AG04450 (cell line): ENCODE measurements at regions not wholly inside any gene's neighbourhood (a gene's known extent, or its start where the extent isn't known, plus 50 kb on each side); places are given as distances from the start of the nearest gene placed in this dataset.

Experiments
- CTCF ChIA-PET: fragments of 300-600, 350-600 bp; formaldehyde crosslinking; extraction: SDS; loops from one replicate; lab custom pipeline; 2022; ENCODE audit warnings: antibody characterized with exemption, inconsistent platforms; lab: Charles Lee
- POLR2A ChIA-PET: fragments of 350-600 bp; formaldehyde crosslinking; extraction: SDS; loops from one replicate; lab custom pipeline; 2021; ENCODE audit warnings: antibody characterized with exemption, inconsistent platforms; lab: Yijun Ruan, JAX
- DNase-seq: peaks from one replicate; pipeline ENCODE4 v3.0.0-alpha.2; 2011; ENCODE audit warnings: low read depth, low spot score
- H3K27ac ChIP-seq: one replicate; pipeline ENCODE4 v1.5.1; 2012; ENCODE audit warnings: low read depth, low read length, control low read depth
- H3K27me3 ChIP-seq: one replicate; pipeline ENCODE4 v1.6.0; 2012; ENCODE audit warnings: low read length; ENCODE audit not compliant: control insufficient read depth, insufficient read depth
- H3K4me3 ChIP-seq: 2 replicates; pipeline ENCODE4 v1.5.1; 2011; ENCODE audit warnings: mild to moderate bottlenecking, low read depth, low read length, control low read depth
- H3K9me3 ChIP-seq: 2 replicates; pipeline ENCODE4 v1.5.1; 2012; ENCODE audit warnings: low read length; ENCODE audit not compliant: control insufficient read depth, insufficient read depth
- TF ChIP-seq, protein P1 (sequence below): IDR thresholded peaks from 2 replicates; pipeline ENCODE4 v1.5.1; 2011; ENCODE audit warnings: low read depth, low read length, control low read depth, inconsistent platforms

- no peak overlapping the region for H3K27ac ChIP-seq
- H3K27me3 ChIP-seq, result no peaks in the 10 kb centered on the region
- no peak overlapping the region for H3K4me3 ChIP-seq
- DNase-seq, result no peak
- ChIA-PET CTCF (interaction anchor here (0.7 to 1.2 kb wide), 3 partner anchors 9 to 31 kb away, joined by 3 to 5 read pairs (median 4); no protein-coding TSS in a partner anchor), POLR2A (interaction anchor here (0.6 kb wide), 1 partner anchor 27 kb away, joined by 4 read pairs; no protein-coding TSS in a partner anchor)
- no peaks in the 10 kb centered on the region for H3K9me3 ChIP-seq
- TF ChIP-seq, protein P1, sequence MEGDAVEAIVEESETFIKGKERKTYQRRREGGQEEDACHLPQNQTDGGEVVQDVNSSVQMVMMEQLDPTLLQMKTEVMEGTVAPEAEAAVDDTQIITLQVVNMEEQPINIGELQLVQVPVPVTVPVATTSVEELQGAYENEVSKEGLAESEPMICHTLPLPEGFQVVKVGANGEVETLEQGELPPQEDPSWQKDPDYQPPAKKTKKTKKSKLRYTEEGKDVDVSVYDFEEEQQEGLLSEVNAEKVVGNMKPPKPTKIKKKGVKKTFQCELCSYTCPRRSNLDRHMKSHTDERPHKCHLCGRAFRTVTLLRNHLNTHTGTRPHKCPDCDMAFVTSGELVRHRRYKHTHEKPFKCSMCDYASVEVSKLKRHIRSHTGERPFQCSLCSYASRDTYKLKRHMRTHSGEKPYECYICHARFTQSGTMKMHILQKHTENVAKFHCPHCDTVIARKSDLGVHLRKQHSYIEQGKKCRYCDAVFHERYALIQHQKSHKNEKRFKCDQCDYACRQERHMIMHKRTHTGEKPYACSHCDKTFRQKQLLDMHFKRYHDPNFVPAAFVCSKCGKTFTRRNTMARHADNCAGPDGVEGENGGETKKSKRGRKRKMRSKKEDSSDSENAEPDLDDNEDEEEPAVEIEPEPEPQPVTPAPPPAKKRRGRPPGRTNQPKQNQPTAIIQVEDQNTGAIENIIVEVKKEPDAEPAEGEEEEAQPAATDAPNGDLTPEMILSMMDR, result no peak
Observed at GRCh38 chr4:31081366-31081765, 361.2 kb downstream of the PCDH7 start.

DNA sequence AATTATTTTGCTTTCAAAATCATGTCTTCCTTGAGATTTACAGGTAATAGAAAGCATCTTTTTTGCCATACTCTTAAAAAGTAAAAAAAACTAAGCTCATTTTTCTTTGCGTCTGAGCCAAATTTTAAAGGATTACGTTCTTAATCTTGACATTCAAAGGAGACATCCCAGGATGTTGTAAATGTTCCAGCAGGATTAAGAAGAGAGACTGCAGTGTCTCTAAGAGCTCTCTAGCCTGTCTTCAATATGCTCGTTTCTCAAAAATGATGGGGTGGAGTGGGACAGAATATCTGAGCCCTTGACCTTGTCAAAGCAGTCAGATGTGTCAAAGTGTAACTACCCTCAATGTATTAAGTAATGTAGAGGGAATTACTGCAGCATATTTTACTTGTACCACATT is 363.3 kb downstream of the PCDH7 start:
- Histone ChIP-seq H3K4me3 (no peak overlapping the region), H3K9me3 (no peaks in the 10 kb centered on the region), H3K27me3 (no peaks in the 10 kb centered on the region), H3K27ac (no peak overlapping the region)
- TF ChIP-seq, protein P1, result no peak
- DNase-seq, result no peak
- POLR2A ChIA-PET, result no interaction called here
- CTCF ChIA-PET, result no interaction called here

- H3K9me3 ChIP-seq, result no peaks in the 10 kb centered on the region
- DNase-seq, result no peak
- no peaks in the 10 kb centered on the region for H3K27me3 ChIP-seq
- POLR2A ChIA-PET, result no interaction called here
- CTCF ChIA-PET, result no interaction called here
- no peak overlapping the region for H3K4me3 ChIP-seq
- no peak overlapping the region for H3K27ac ChIP-seq
- TF ChIP-seq, protein P1, result no peak
Observed at GRCh38 chr4:31084806-31085416, 364.7 kb downstream of the PCDH7 start.

DNA sequence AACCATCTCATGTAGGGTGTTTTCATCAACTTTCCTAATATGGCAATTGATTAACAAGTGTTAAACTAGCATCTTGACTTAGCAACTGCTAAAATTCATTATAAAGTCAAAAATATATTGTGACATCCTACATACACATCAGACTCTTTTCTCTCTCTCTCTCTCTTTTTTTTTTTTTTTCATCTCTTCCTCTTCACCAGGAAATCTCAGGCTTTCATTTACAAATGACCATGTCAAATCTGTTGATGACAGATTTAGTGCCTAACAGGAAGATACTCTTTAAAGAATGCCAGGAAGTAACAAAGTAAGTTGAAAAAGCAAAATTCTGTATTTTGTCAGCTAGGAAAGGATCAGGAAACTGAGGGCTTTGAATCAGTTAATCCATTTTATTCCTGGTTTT is 365.5 kb downstream of the PCDH7 start:
- Histone ChIP-seq H3K27ac (no peak overlapping the region), H3K27me3 (no peaks in the 10 kb centered on the region), H3K4me3 (no peak overlapping the region), H3K9me3 (no peaks in the 10 kb centered on the region)
- CTCF ChIA-PET, result no interaction called here
- no peak for DNase-seq
- POLR2A ChIA-PET, result no interaction called here
- TF ChIP-seq, protein P1, result no peak

GRCh38 chr4:31086756-31087330 is 366.7 kb downstream of the PCDH7 start:
- Histone ChIP-seq H3K27me3 (no peaks in the 10 kb centered on the region), H3K4me3 (no peak overlapping the region), H3K9me3 (no peaks in the 10 kb centered on the region), H3K27ac (no peak overlapping the region)
- no peak for DNase-seq
- CTCF ChIA-PET, result no interaction called here
- POLR2A ChIA-PET, result no interaction called here
- TF ChIP-seq, protein P1, result no peak
